GM19463 (cell line): ENCODE measurements at regions not wholly inside any gene's neighbourhood (a gene's known extent, or its start where the extent isn't known, plus 50 kb on each side); places are given as distances from the start of the nearest gene placed in this dataset.
"Not testable (repeated sequence)": the region's sequence is repeated elsewhere in the genome, so short reads cannot be mapped to it uniquely, and the experiment has no call there.

Experiments used
- ATAC-seq: cut with Tn5 transposase; IDR thresholded peaks from one replicate; pipeline ENCODE4 v1.9.1; 2021; ENCODE audit warnings: mild to moderate bottlenecking, moderate library complexity; ENCODE audit not compliant: unreplicated experiment

DNA sequence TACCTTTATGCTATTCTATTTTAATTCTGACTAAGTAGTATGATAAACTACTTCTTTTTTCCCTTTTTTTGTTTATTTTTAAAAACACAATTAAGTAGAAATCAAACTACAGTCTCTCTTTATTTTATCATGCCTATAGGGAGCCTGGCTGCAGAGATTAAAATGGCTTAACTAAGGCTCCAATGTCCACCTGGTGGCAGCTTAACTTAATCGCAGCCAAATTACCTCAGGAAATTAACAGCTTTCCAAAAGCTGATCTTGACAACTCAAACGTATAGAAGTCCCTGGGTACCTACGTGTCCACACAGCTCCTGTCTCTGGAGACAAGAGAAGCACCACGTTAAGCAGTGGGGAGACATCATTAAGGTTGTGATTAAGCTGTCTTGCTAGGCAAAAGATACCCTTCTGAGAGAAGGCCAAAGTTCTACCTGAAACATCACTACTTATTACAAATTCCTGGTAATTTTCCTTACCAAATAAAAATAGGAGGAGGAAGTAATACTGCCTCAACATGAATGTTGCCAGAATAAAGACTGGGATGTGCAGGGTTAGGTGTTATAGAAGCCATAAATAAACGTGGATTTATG is 63.2 kb upstream of the SNX19 start:
- ATAC-seq = no peak

DNA sequence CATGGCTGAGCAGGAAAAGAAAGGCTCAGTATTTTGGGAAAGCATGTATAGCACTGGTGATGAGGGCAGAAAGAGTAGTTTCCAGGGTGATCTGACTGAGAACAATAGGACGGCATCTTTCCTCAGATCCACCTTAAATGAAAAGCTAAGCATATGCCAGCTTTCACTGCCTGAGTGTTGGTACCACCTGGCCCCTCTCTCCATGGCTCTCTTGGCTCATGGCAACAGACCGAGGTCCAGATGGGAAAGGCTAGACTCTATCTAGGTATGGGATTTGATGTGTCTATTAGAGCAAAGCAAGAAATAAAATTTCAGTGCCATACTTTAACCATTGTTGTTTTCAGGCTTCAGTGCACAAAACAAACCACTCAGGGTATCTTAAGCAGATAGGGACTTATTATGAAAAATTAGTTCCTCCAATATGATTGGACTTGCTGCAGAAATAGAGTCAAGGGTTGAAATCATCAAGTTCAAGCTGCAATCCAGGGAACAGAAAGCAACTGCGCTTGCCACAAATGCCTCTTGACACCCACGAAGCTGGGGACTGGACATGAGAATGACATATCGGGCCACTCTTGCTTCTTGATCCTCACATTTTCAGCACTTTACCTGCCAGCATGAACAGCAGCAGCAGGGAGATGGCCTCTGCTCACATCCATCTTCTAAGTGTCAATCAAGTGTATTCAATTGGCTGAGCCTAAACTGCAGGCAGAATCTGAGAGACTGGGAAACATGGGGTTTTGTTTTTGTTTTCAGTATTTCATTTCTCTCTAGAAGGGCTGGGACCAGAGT is 64.0 kb upstream of the SNX19 start:
- no peak for ATAC-seq

DNA sequence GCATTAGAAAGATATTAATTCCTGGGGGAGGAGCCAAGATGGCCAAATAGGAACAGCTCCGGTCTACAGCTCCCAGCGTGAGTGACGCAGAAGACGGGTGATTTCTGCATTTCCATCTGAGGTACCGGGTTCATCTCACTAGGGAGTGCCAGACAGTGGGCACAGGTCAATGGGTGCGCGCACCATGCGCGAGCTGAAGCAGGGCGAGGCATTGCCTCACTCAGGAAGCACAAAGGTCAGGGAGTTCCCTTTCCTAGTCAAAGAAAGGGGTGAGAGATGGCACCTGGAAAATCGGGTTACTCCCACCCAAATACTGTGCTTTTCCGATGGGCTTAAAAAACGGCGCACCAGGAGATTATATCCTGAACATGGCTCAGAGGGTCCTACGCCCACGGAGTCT is 68.0 kb upstream of the SNX19 start:
- not testable (repeated sequence) for ATAC-seq

DNA sequence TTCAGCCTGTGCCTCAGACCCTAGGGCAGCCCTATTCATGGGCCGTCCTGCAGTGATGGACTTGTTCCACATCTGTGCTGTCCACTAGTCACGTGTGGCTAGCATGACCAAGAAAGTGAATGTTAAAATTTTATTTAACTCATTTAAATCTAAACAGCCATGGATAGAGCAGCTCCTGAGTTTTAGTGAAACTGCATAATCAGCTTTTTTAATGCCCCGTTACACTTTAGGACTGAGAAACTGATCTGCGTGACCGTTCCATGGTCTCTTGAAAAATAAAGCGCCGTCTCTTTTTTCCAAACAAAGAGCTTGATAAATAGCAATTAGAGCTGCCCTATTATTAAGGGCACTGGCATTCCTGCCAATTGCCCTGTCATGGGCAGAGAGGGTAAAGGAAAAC is 76.5 kb upstream of the SNX19 start:
- ATAC-seq = no peak

DNA sequence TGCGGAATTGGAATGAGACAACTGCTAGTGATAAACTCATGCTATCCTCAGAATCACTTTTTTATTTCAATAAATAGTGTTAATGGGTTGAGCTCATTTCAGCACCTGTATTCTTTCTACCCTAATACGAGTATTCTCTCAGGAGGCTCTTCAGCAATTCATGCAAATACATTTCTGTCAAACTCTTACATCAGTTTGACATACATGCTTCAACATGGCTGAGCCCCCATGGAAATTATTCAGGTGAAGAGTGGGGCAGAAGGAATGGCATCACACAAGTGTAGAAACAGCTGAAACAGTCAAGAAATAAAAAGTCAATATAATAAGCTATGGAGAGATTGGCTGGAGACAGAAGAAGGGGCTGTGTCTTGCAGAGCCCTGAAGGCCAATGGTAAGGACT is 77.8 kb upstream of the SNX19 start:
- no peak for ATAC-seq

DNA sequence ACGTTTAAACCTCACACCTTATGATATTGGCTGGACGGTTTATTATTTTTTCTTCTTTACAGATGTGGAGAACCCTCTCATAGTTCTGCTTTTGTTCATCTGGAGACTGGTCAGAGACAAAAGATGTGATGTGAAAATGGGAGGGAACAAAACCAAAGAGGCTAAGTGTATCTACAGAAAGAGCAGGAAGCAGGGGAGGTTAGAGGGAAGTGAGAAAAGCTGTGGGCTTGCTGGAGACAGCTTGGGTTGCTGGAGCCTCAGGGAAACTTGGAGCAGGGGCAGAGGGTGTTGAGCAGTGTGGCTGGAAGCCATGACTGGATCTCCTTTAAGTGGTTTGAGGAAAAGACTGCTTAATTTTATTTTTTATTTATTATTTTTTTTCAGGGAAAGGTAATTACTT is 79.0 kb upstream of the SNX19 start:
- ATAC-seq = no peak

DNA sequence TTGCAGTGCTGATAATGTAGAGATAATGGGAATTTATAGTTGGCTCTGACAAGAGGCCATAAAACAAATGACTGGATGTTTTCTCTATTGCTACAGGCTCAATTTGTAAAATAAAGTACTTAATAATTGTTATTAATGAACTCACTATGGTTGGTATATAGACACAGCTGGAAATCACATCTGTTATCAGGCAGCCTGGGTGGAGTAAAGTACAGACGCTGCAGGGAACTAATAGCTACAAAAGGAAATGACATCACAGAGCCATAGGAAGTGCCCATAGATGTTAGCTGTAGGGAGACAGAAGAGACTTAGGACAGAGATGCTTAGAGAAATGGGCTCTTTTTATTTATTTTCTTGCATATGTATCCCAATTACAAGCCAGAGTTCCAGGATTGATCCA is 81.0 kb upstream of the SNX19 start:
- ATAC-seq = no peak

DNA sequence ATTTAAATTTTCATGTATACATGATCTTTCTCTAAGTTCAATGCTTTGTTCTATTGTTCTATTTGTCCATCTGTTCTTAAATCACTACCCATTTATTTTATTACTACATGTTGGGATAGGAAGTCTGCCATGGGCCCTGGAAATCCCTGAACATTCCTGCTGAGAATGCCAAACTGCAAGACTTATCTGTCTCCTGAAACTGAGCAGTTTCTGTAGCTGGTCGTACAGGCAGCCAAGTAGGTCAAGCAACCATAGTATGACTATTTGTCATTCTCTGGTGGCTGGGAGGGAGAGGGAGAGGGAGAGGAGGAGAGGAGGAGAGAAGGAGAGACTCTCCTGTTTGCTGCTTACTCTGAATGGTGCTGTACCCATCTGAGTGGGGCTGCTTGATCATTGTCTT is 82.8 kb upstream of the SNX19 start:
- no peak for ATAC-seq

DNA sequence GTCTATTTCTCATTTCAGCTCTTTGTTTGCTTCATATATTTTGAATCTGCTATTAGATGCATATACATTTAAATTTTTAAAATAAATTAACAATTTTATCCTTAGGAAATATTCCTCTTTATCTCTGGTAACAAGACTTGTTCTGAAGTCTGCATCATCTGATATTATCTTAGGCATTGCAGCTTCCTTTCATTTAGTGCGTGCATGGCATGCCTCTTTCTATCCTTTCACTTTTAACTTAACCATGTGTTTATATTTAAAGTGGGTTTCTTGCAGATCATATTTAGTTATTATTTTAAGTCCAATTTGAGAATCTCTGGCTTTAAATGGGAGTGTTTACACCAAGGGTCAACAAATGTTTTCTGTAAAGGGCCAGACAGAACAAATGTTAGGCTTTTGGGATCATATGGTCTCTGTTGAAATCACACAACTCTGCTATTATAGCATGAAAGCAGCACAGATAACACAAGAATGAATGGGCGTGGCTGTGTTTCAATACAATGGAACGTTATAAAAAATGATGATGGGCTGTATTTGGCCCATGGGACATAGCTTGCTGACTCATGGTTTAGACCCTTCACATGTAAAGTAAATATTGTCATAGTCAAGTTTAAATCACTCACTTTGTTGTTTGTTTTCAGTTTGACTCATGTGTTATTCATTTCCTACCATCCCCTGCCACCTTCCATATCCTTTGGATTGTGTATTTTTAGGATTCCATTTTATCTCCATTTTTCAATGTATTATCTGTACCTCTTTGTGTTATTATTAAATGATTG is 83.9 kb upstream of the SNX19 start:
- no peak for ATAC-seq

DNA sequence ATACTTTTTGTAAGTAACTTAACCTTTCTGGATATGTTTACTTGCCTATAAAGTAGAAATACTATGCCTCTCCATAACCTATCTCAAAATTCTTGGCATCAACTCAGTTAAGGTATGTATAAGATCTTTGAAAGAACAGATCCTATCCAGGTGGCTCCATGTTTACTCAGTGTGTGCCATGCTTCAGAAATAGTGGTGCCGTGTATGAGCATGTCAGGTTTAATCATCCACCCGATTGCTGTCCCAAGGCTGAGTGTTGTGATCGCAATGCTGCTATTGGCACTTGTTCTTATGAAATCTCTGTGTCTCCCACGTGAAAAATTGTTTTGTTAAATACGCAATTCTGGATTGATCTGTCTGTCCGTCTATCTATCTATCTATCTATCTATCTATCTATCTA is 85.9 kb upstream of the SNX19 start:
- no peak for ATAC-seq

DNA sequence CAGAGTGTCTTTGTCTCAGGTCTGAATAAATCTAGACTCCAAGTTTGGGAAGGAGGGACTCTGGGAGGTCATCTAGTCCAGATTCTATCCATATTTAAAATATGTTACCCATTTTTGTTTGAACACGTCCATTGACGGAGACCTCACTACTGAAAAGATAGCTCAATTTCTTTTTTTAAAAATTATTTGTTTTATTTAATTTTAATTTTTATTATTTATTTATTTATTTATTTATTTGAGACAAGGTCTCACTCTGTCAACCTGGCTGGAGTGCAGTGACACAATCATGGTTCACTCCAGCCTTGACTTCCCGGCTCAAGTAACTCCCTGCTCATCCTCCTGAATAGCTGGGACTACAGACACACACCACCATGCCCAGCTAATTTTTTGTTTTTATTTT is 89.5 kb upstream of the SNX19 start:
- ATAC-seq = no peak

DNA sequence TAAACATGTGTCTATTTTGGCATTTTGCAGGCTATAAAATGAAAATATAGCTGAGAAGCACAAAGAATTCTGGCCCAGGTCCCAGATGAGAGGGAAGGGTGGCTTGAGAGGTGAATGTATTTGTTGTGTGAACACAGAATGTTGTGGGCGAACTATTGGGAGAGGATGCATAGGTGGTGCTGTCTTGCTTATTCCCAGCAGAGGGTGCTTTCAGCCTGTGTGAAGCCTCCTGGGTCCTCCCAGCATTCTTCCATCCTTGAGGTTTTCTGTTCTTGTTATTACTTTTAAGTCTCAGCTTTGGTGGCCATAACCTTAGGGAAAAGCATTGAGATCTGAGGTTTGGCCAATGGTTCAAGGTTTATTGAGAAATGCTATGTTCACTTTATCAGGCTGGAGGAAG is 108.7 kb upstream of the SNX19 start:
- ATAC-seq = no peak

DNA sequence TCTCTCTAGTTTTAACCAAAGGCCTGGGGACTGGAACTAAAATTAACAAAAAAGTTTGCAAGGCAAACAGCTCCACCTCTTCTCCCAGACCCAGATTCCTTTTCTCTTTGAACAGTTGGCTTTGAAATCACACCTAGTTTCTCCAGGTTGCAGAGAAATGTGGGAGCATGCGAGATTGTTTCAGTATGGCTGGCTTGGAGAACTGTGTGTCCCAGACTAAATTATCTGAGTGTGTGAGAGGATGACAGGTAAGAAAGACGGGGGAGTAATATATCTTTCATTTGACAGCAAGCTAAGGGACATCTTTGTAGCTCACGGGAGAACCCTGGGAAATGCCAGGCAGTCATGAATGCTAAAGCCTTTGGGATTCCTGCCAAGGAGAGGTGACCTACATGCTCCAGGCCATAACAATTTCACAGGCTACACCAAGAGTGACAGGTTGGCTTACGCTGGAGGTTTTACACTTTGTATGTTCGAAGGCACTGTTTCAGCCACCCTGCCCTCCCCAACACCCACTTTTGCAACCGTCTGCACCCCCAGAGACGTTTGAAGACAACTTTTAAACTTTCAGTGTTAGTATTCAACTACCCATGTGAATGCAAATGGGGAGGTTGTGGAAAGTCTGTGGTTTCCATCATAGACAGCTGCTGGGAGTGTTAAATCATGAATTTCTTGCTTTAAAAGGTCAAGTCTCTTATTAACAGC is 109.3 kb upstream of the SNX19 start:
- peak; percentile 81 for ATAC-seq

DNA sequence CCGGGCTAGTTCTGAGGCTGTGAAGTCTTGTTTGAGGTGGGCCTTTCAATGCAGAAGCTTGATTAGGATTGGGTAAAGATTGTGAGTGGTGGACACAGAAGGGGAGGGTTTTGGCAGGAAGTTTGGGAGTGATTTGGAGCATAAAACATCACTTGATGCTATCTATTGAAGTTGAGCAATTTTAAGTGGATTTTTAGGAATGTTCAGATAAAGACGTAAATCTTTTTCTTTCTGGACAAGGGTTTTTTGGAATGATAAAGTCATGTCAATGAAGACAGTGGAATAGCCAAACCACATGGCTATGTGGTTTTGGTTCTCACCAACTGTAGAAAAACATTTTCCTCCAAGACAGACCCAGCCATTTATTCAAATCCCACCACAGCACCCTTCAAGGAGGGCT is 111.2 kb upstream of the SNX19 start:
- no peak for ATAC-seq

DNA sequence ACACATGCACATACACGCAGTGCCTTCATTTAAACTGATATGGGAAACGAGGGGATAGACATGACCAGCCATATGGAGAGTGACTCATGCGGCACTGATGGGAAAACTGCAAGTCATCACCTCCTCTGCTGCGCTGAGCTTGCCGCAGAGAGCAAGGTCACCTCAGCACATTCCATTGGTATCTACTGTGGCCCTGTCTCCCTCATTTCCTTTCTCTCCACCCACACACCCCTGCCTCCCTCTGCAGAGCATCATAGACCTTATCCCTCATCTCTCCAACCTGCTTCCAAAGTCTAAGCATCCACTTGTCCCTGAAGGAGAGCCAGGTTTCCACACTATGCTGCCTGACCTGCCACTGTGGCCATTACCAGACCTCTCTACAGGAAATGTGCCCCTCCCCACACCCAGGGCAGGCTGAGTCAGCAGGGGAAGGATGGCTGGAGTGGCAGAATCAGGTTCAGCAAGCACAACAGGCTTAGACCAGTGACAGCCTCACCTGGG is 116.9 kb upstream of the SNX19 start:
- no peak for ATAC-seq

DNA sequence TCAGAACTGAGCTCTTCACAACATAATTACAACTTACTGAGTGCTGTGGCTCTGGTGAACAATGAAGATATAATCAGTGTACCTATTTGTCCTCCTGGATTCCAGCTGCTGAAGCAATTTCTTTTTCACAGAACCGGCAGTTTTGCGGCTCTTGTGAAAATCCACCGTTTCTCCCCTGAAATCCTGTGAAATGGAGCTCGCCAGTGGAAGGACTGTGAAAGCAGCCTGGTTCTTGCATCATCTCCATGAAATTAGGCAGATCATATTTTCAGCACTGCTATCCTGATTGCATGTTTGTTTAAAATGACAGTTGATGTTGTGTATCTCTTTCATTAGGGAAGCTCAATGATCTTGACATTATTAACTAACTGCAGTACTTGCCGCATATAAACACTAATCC is 120.2 kb upstream of the SNX19 start:
- no peak for ATAC-seq

DNA sequence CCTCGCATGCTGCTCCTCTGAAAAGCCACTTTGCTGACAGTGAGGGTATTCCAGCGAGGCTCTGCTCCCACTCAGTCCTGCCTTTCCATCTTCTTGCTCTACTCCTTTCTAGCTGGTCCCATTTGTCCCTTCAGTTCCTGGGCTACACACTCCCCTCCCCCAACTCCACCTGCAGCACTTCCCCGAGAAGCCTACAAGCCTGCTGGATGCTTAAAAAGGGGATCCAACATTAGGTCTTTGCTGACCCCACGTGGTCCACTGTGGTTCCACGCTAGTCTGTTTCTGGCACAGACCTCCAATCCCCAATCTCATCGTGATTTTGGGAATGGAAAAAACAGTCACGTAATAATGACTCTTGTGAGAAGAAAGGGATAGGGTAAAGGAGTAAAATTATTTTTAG is 121.6 kb upstream of the SNX19 start:
- ATAC-seq = no peak

DNA sequence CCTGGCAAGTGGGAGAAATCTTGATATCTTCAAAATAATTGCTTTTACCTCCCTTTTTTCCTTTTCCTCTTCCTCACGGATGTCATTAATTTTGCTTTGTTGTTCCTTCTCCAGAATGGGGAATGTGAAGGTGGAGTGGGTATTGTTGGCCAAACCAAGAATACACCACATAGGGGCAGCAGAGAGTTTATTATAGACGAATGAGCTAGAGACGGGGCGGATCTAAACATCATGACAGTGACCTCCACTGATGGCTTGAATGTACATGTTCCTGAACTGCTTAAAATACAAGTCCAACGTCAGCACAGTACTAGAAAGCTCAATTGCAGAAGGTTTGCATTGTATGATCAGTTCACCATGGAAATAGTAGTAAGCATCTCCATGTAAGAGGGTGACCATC is 122.3 kb upstream of the SNX19 start:
- no peak for ATAC-seq

DNA sequence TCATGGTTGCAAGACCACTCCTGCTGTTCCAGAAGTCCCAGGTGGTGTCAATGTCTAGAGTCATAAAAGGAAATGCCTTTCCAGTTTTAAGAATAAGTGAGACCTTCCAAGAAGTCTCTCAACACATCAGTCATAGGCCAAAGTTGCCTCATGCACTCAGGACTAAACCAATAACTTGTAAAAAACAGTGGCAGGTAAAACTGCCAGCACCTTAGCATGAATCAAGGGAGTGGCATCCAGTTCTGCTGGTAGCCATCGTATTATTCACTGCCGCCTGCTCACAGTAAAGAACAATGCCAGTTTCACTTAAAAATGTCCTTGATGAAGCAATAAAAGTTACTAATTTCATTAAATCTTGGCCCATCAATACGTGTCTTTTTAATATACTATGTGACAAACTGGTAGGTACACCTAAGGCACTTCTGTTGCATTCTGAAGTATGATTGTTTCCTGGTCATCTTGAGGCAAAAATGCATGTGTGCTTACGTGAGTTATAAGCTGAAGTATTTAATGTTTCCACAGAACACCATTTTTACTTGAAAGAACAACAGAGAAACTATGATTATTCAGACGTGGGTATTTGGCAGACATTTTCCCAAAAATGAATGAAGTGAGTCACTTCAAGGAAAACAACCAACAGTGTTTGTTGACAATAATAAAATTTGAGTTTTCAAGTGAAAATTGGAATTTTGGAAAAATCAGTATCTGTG is 125.2 kb upstream of the SNX19 start:
- ATAC-seq = no peak

DNA sequence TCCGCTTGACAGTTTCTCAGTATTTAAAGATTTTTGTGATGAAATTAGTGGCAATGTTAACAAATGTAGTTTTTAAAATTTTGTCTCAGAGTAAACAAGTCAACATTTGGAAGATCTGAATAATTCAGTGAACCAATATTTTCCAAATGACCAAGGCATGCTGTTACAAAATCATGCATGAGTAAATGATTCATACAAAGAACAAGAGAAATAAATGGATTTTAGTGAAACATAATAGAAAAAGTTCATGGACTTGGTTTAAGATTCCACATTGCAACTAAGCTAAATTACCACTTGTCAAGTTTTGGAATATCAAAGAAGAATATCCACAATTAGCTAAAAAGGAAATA is 125.7 kb upstream of the SNX19 start:
- no peak for ATAC-seq

DNA sequence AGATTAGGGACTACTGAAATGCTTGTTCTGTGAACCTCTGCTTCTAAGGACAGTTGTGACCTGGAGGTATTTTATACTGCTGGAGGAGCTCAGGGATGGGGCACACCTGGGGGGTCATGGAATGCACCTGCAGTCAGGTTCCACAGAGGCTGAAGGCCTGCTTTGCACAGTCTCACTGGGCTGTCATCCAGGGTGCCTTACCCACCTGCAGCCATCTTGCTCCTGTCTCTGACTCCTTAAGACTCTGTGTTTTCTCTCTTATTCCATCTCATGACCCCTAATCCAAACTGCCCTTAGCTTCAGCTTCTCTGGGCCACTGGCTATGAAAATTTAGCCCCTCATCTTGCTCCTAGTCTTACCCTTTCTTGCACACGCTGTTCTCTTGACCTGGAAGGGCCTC is 127.0 kb upstream of the SNX19 start:
- no peak for ATAC-seq
